GOT3 (cell line): ENCODE measurements at regions not wholly inside any gene's neighbourhood (a gene's known extent, or its start where the extent isn't known, plus 50 kb on each side); places are given as distances from the start of the nearest gene placed in this dataset.
"Not testable (repeated sequence)": the region's sequence is repeated elsewhere in the genome, so short reads cannot be mapped to it uniquely, and the experiment has no call there.

Experiments used
- DNase-seq: peaks from one replicate; lab custom pipeline; 2025; ENCODE audit warnings: mixed read lengths; lab: John Stamatoyannopoulos, UW

DNA sequence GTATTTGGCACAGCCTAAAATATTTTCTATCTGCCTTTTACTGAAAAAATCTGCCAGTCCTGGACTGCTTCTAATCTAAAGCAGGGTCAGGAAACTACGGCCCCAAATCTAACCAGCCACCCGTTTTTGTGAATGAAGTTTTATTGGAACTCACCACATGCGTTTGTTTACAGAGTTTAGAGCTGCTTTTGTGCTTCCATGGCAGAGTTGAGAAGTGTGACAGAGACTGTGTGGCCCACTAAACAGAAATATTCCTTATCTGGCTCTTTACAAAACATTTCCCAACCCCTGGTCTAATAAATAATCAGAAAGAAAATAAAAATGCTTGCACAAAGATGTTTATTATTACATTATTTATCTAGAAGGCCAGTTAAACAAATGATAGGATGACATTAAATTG, 110.2 kb downstream of the COPRS start:
- DNase-seq, result no peak

DNA sequence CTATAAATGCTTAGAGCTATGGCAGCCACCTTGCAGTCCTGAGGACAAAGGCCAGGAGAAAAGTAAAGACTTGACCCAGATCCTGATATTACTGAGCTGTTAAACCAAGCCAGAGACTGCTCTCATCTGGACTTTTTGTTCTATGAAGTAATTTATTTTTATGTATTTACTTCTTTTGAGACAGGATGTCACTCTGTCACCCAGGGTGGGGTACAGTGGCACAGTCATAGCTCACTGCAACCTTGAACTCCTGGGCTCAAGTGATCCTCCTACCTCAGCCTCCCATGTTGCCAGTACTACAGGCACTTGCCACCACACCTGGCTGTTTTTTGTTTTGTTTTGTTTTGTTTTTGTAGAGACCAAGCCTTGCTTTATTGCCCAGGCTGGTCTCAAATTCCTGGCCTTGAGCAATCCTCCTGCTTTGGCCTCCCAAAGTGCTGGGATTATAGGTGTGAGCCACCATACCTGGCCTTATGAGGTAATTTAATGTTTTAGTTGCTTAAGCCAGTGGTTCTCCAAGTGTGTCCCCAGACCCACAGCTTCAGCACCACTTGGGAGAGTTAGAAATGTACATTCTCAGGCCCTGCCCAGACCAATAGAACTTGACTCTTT, 112.1 kb downstream of the COPRS start:
- no peak for DNase-seq

DNA sequence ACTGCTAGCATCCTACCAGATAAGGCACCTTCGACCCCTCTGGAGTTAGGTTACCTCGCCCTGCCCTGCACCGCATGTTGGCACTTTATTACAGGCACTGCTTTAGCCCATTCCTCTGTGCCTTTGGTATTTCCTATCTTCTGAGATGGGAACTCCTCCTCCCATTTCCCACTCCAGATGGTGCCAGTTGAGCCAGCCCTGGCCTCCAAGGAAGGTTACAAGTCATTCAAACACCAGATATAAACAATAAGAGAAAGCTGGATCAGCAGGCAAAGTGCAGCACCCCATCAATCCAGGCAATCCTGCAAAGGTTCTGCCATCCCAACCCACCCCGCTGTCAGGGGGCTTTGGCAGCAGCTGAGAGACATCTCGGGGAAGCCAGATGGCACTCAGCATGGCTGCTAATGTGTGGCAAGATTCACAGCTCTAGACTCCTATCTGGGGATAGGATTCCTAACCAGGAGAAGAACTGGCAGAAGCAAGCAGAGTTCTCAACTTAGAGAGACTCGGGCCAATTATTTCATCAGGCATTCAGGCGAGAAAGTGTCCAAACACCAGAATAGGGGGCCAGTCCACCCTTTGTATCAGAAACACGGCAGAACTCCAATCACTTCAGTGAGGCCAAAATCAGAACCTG, 113.0 kb downstream of the COPRS start:
- no peak for DNase-seq

DNA sequence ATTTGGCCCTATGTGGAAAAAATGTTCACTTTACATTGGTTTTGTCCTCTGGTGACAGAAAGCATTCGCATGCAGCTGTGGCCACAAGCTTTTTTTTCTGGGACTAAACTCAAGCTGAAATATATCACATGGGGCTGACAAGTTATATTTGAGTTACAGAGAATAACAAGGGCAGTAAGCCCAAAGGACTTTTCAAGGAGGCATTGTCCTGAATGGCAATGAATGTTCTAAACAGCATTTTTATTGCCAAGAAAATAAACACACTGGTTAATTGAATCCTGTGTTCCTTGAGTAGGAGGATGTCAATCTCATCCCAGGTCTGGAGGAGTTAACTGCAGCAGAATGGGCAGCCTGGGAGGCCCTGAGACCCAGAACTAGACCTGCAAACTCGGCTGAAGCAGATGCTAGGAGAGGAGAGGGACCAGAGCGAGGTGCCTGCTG, 114.5 kb downstream of the COPRS start:
- DNase-seq, result no peak

DNA sequence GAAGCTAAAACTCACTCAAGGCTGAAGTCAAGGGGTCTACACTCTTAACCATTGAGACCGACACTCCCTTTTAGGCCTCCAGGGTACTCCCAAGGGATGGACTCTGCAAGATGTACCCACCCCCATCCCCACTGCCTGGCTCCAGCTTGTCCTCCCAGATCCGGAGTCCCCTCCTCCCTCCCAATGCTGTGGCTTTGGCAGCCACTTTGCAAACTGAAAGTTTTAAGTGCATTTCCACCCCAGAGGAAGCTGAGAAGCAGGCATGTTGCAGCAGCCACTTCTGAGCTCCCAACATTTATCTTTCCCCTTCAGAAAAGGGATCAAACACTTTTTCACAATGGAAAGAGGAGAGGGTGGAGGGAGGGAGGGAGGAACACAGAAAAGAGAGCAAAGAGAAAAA, 115.2 kb downstream of the COPRS start:
- no peak for DNase-seq

DNA sequence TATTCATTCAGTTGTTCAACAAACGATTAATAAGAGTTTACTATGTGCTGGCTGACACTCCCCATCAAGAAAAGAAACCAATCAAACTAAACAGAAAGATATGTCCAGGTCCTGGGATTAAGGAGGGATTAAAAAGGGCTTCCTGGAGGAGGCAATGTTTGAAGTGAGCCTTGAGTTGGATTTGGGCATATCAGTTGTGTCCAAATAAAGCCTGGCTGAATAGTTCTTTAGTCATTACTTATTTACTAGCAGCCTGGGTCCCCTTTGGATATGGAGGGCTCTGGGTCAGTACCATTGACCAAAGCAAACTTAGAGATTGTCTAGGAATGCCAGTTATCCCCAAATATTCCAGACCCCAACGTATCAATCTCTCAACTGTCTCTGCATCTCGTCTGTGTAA, 117.7 kb downstream of the COPRS start:
- DNase-seq, result no peak

DNA sequence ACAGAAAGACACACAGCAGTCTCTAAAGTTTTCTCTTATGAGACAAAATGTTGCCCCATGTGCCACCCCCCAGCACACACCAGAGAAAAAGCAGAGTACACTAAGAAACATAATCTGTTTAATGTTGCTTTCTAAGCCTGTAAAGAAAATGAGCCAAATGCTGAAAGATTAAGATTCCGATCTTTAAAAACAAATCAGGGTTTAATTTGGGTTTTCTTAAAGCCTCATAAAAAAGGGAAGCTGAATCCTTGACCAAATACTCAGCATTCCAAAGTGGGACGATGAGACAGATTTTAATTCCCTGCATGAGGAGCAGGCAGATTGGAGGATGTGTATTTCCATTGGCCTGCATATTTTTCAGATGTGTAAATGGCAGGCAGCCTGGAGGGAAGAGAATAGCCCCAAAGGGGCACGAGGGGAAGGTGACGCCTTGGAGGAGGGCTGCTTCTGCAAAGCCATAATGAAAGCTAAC, 118.4 kb downstream of the COPRS start:
- peak; percentile 25 for DNase-seq

DNA sequence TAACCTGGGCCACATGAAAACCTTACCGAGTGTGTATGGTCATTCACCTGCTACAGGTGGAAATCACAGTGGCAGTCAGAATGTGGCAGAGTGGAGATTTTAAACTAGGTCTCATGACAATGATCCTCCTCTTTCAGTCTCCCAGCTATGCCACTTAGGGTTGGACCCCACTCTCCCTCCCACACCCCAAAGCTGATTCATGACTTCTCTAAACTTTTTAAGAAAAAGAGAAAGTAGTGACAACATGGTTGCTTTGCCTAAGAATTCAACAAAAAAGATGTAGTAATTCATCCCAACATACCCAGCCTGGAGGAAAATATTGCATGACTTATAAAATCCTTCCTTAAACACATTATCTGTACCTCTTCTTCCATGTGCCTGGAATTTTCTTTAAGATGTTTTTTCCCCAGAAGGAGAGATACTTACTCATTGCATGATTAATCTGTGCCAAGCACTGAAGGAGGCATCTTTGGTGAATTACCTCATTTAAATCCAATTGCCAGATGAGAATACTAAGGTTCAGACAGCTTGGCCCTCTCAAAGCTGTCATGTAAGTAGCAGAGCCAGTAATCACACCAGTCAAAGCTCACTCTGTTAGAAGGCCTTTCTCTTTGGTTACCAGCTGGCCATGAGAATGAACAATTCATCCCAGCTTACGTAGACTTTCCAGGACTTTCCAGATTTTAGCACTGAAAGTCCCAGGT, 119.9 kb downstream of the COPRS start:
- no peak for DNase-seq

DNA sequence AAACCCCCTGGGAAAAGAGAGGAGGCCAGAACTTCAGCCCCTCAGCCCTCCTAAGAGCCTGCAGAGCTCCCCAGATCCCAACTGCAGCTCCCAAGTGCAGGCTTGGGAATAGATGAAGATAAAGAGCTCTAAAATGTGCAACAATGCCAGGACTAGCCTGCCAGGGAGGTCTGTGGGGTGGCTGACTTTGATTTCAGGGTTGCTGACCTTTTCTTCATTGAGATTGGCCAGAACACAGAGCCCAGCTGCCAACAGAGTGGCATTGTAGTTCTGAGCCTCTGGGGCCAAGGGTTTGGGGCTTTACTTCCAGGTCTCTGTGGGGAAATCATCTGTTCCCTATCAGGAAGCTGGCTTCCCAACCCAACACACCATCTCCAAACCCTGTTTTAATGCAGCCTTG, 120.6 kb downstream of the COPRS start:
- no peak for DNase-seq

DNA sequence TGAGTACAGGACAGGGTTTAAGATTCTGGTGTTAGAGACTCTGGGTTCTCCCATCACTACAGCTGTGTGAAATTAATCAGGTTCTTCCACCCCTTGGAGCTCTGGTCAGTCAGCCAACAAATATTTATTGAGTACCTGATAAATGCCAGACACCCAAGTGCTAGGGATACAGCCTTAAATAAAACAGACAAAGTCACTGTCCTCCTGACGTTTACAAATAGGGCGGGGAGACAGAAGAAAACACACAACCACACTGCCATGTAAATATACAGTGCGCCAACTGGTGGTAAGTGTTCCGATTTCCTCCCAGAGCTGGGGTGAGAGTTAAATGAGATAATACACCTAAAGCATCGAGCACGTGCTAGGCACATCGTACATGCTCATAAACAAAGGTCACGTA, 121.0 kb downstream of the COPRS start:
- no peak for DNase-seq

DNA sequence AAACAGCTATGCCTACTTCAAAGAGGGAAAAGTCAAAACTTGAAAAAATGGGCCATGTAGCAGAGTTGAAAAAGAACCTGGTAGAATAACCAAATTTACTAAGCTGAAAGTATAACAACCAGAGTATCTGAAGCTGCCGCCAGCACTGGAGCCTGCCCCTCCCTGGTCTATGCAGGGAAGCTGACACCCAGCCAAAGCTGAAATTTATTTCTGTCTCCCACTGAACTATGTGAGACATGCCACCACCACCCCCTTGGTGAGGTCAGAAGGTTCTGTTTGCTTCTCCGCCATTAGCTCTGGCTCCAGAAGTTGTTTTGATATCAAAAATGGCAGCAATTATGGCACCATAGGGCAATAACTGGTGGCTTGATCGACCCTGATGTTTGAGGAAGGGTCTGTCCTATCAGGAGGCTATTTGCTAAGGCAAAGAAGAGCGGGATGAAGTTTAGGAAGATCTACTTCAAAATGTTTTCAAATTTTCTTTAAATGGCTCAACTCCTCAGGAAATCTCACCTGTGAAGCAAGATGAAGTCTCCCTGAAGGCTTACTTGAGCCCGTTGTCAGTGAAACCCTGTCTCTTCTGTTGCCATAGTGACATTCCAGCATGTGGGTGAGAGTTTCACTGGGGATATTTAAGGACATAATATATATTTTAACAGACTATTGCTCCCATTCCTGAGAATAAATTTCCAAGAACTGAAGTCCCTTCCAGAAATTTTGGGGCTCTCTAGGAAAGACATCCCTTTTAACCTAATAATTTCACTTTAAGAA, 122.0 kb downstream of the COPRS start:
- no peak for DNase-seq

DNA sequence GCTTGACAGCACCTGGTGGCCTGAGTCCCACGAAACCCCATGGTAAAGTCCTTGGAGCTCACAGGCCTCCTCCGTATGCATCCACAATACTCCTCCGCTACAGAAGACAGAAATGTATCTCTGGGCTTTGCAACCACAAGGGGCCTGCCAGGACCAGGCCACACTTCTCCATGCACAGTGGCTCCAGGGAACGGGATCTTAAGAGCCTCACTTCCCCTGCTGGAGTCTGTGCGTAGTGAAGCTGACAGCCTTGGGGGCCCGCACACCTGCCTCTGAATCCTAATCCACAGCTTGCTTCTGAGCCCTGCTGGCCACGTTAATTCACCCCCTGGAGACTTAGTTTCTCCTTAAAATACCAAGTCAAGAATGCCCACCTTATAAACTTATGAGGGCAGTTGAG, 125.7 kb downstream of the COPRS start:
- DNase-seq, result no peak

DNA sequence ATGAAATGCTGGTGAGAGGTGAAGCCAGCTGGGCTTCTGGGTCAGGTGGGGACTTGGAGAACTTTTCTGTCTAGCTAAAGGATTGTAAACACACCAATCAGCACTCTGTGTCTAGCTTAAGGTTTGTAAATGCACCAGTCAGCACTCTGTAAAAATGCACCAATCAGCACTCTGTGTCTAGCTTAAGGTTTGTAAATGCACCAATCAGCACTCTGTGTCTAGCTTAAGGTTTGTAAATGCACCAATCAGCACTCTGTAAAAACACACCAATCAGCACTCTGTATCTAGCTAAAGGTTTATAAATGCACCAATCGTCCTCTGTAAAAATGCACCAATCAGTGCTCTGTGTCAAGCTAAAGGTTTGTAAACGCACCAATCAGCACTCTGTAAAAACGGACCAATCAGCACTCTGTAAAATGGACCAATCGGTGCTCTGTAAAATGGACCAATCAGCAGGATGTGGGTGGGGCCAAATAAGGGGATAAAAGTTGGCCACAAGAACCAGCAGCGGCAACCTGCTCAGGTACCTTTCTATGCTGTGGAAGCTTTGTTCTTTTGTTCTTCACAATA, 127.4 kb downstream of the COPRS start:
- DNase-seq, result not testable (repeated sequence)

DNA sequence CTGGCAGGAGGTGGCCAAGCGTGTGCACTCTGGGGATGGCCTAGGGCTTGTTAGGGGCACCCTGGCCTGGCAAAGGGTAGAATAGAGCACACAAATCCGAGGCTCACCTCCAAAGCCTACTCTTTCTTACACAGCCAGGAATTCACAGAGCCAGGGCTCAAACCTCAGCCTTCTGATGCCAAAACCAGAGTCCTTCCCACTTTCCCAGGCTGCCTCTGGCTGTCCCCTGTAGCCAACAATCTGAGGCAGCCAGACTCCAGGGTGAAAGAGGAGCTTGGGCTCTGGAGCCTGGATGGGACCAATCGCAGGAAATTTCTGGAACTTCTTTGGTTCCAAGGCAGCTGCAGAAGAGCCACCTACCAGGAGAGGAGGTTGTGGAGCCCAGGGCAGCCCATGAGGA, 127.9 kb downstream of the COPRS start:
- no peak for DNase-seq

DNA sequence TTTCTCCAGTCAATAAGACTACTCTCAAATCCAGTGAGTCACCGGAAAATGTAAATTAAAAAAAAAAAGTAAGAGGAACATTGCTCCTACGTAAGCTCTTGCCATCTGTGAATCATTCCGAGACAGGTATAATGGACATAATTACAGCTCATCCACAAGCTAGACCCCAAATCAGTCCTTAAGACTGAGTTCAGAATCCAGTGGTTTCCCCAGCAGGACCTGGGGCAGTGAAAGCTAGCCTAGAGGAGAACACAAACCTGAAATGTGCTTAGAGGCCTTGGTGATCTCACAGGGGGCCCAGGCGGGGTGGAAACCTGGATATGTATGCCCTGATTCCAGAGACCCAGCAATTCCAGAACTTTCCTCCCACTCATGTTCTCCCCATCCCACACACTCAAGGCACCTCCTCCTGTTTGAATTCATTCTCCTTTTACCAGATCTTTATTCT, 132.0 kb downstream of the COPRS start:
- no peak for DNase-seq

DNA sequence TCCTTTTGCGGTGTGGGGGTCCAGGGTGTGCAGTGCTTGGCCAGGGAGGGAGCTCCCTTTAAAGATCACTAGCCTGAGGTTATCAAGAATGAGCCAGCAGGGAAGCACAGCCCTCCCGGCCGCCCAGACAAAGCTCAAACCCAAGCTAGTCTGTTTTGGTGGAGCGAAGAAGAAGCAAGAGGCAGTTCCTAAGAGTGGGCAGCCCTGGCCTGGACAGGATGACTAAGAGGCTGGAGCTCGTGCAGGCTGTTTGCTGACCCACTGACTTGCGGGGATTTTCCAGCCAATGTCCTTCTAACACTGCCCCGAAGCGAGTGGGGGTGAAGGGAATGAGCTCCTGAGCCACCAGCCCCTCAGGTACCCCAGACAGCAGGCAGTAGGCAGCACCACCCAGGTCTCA, 134.4 kb downstream of the COPRS start:
- DNase-seq, result no peak

DNA sequence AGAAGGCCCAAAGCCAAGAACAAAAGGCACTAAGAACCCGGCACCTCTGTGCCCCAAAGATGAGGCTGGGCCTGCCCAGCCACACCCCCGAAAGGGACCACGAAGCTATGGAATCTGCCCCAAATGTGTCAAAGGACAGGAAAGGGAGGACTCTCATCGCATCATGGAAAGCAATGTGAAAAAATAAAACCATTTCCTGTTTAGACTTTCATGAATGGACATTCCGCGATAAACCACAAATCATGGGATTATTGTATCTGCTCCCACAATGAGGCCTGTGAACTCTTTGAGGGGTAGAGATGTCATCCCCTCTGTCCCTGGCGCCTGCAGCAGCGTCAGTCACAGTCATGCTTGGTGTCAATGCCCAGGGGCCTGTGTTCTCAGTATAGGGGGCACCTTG, 135.0 kb downstream of the COPRS start:
- DNase-seq, result no peak

DNA sequence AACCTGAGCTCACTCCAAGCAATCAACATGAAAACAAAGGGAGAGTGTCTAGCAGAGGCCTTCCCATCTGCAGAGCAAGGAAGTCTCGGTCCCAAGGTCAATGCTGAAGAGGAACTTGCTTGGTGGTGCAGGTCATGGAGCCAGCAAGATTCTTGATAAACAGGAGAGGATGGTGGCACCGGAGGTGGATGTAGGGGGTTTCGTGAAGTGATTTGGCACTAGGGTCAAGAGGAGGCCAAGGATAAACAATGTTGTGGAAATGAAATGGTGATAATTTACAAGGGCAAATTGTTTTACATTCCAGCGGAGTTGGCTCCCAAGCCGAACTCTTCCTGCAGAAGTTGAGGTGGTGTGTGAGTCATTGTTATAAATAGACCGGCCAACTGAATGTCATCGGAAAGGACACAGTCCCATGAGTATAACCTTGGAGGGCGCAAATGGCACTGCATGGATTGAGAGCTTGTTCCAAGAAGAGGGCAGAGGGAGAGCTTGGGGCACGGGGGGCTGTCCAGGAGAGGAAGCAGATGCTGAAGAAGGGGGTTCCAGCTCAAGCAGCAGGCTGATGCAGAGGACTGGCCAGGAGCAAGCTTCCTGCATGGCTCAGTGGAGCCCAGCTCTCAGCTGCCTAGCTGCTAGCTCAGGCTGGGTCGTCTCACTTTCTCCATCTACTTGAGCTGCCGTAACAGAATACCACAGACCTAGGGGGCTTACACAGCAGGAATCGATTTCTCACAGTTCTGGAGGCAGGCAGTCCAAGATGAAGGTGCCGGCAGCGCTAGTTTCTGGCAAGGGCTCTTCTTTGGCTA, 136.6 kb downstream of the COPRS start:
- DNase-seq, result no peak

DNA sequence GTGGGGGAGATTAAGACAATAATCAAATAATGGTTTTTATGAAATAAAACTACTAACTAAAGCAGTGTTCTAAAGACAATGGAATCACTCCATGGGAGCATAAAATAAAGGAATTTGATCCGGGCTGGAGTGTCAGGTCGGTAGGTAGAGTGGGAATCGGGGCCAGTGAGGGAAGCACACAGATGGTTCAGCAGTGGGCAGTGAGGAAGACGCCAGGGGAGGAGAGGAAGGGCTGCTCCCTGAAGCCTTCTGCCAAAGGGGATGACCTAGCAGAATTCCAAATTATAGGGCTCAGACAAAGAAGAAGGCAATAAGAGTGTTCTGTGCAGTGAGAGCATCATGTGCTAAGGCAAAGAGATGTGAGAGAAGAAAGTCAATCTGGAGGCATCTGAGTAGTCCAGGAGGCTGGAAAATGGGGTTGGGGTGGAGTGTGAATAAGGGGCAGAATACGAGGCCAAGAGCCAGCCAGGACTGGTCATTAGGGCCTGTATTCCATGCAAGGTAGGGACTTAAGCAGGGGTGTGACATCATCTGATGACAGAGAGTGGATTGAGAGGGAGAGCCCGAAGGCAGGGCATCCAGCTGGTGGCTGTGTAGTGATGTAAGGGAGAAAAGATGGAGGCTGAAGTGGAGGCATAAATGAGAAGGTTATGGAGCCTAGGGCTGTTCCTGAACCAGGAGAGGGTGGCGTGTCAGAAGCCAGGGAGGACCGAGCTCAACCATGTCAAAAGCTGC, 137.6 kb downstream of the COPRS start:
- DNase-seq, result no peak

DNA sequence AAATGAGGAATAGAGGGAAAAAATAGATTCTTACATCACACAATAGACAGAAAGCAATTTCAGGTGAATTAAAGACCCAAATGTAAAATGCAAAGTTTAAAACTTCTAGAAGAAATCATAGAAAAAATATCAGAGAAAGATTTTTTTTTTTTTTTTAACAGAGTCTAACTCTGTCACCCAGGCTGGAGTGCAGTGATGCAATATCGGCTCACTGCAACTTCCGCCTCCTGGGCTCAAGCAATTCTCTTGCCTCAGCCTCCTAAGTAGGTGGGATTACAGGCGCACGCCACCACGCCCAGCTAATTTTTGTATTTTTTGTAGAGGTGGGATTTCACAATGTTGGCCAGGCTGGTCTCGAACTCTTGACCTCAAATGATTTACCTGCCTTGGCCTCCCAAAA, 141.8 kb downstream of the COPRS start:
- not testable (repeated sequence) for DNase-seq

DNA sequence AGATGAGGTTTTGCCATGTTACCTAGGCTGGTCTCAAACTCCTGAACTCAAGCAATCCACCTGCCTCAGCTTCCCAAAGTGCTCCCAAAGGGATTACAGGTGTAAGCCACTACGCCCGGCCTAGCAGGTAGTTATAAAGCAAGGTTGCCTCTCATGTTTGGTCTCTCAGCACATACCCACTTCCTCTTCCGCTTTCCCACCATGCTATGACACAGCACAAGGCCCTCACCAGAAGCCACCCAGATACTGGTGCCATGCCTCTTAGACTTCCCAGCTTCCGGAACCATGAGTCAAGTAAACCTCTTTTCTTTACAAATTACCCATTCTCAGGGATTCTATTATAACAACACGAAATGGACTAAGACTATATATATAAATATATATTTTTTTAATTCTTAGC, 143.6 kb downstream of the COPRS start:
- no peak for DNase-seq
